ENCODE measurements at regions not wholly inside any gene's neighbourhood (a gene's known extent, or its start where the extent isn't known, plus 50 kb on each side); places are given as distances from the start of the nearest gene placed in this dataset.

DNA sequence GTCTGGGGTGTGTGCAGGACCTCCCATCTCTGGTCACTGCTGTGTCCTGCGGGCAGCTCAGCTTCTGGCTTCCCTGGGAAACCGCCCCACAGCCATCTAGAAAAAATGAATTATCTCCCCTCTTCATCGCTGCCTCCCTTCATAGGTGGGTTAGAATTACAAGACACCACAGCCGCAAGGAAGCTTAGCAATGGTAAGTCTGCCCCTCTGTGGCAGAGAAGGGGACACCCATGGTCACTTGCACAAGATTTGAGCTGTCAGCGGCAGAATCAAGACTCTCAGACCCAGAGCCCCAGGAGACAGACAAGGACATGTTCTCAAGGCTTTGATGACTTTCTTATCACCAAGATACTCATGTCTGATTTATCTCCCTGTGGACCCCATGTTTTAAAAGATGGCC lies 110.8 kb upstream of the PABPC3 start:
- in situ Hi-C loops (cut with HindIII; ENCODE audit: extremely low pct_ligation_motif_present, low pct_unique_long_range_greater_than_20kb) = no loop called here
- Histone ChIP-seq H4K20me1 (ENCODE audit: insufficient read depth, low read length) (no peaks in the 10 kb centered on the region), H3K9me3 (ENCODE audit: low read length) (no peaks in the 10 kb centered on the region), H3K36me3 (replicated peaks in 1 of 2; ENCODE audit: control insufficient read depth in 1 of 2, insufficient read depth in 2 of 2, low read length in 2 of 2) (no peaks in the 10 kb centered on the region), H3K4me1 (ENCODE audit: insufficient read depth, low read length) (no peaks in the 10 kb centered on the region), H3K79me2 (ENCODE audit: insufficient read depth, low read length) (no peaks in the 10 kb centered on the region), H3K4me3 (replicated peaks in 1 of 3; ENCODE audit: insufficient read depth in 1 of 3, low read depth in 2 of 3, low read length in 3 of 3) (no peak overlapping the region), H3K27ac (ENCODE audit: extremely low read length, insufficient read depth, low read length) (no peak overlapping the region), H3K4me2 (ENCODE audit: low read depth, low read length) (no peak overlapping the region), H3K27me3 (ENCODE audit: control insufficient read depth in 1 of 2, insufficient read depth in 2 of 2, low read length in 2 of 2) (peaks cover 2 to 43% of the 10 kb centered on the region in 2 experiments; a peak in 4 of 5 replicates), H2AFZ (ENCODE audit: low read length) (no peak overlapping the region), H3K9ac (ENCODE audit: insufficient read depth, low read depth, low read length) (no peak overlapping the region)
- TF ChIP-seq ZNF3 (CRISPR knock-in tag; IDR thresholded peaks at IDR 0.05) (no peak), ZNF530 (CRISPR knock-in tag; IDR thresholded peaks at IDR 0.05; ENCODE audit: low read depth) (no peak), STAG1 (CRISPR knock-in tag; IDR thresholded peaks at IDR 0.05) (peak; percentile 38; the same call in 1 of the 2 replicates)
- TF ChIP-seq, protein P1, sequence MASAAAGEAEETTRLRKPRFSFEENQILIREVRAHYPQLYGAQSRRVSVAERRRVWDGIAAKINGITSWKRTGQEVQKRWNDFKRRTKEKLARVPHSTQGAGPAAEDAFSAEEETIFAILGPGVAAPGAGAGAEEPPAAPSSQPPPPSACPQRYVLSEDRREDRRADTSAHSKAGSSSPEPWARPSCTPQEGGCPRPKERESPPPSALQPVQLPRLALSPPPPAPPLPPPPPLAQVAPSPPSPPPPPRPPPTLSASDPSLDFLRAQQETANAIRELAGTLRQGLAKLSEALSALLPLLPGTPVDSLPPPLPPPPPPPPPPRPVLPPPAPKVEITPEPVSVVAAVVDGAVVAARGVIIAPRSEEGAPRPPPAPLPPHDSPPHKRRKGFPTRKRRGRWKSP (CRISPR knock-in tag; IDR thresholded peaks at IDR 0.05) = no peak
- ChIA-PET CTCF (ENCODE audit: low intra/inter-chr PET ratio, low total read pairs) (no interaction called here), POLR2A (no interaction called here)
- no peak for FAIRE-seq
- intact Hi-C loops (cut with micrococcal nuclease; ENCODE audit: unreplicated experiment) = no loop called here
- no peak for DNase-seq (ENCODE audit: low spot score)
- WGBS (ENCODE audit: low lambda C conversion rate) = 26% methylated on average over 5 of the region's 5 CpGs
- ATAC-seq = peak; percentile 59
- BruUV-seq (replicated peaks) = no TSS peak

DNA sequence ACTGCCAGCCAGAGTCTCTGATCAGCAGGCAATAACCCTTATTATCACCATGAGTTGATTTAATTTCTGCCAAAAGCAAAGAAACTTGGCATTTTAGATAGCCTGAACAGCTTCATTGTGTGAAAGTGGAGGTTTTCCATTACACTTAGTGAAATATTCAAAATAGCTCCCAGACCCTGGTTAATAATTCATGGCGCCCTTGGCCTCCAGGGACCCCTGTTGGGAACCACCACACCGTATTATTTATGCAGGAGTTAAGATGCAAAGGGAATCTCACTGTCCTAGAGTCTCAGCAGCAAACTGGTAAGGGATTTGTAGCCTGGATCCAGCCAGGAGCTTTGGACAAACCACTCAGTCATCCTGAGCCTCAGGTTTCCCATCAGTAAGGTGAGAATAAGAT lies 110.0 kb upstream of the PABPC3 start:
- no peaks in the 10 kb centered on the region for H3K79me2 ChIP-seq (ENCODE audit: insufficient read depth, low read length)
- ChIA-PET POLR2A (no interaction called here), CTCF (ENCODE audit: low intra/inter-chr PET ratio, low total read pairs) (no interaction called here)
- in situ Hi-C loops (cut with HindIII; ENCODE audit: extremely low pct_ligation_motif_present, low pct_unique_long_range_greater_than_20kb) (no loop called here), intact Hi-C loops (cut with micrococcal nuclease; ENCODE audit: unreplicated experiment) (no loop called here)
- H3K4me1 ChIP-seq (ENCODE audit: insufficient read depth, low read length) = no peaks in the 10 kb centered on the region
- peaks cover 2 to 43% of the 10 kb centered on the region in 2 experiments; a peak in 4 of 5 replicates for H3K27me3 ChIP-seq (ENCODE audit: control insufficient read depth in 1 of 2, insufficient read depth in 2 of 2, low read length in 2 of 2)
- no peak overlapping the region for H2AFZ ChIP-seq (ENCODE audit: low read length)
- DNase-seq (ENCODE audit: low spot score) (no peak), ATAC-seq (no peak), FAIRE-seq (no peak)
- no peak overlapping the region for H3K27ac ChIP-seq (ENCODE audit: extremely low read length, insufficient read depth, low read length)
- no peaks in the 10 kb centered on the region for H3K36me3 ChIP-seq (replicated peaks in 1 of 2; ENCODE audit: control insufficient read depth in 1 of 2, insufficient read depth in 2 of 2, low read length in 2 of 2)
- no TSS peak for BruUV-seq (replicated peaks)
- WGBS (ENCODE audit: low lambda C conversion rate) = 21% methylated on average over 2 of the region's 2 CpGs
- H3K9ac ChIP-seq (ENCODE audit: insufficient read depth, low read depth, low read length) = no peak overlapping the region
- no peaks in the 10 kb centered on the region for H4K20me1 ChIP-seq (ENCODE audit: insufficient read depth, low read length)
- H3K4me3 ChIP-seq (replicated peaks in 1 of 3; ENCODE audit: insufficient read depth in 1 of 3, low read depth in 2 of 3, low read length in 3 of 3) = no peak overlapping the region
- H3K9me3 ChIP-seq (ENCODE audit: low read length) = no peaks in the 10 kb centered on the region
- no peak overlapping the region for H3K4me2 ChIP-seq (ENCODE audit: low read depth, low read length)
- TF ChIP-seq, protein P2, sequence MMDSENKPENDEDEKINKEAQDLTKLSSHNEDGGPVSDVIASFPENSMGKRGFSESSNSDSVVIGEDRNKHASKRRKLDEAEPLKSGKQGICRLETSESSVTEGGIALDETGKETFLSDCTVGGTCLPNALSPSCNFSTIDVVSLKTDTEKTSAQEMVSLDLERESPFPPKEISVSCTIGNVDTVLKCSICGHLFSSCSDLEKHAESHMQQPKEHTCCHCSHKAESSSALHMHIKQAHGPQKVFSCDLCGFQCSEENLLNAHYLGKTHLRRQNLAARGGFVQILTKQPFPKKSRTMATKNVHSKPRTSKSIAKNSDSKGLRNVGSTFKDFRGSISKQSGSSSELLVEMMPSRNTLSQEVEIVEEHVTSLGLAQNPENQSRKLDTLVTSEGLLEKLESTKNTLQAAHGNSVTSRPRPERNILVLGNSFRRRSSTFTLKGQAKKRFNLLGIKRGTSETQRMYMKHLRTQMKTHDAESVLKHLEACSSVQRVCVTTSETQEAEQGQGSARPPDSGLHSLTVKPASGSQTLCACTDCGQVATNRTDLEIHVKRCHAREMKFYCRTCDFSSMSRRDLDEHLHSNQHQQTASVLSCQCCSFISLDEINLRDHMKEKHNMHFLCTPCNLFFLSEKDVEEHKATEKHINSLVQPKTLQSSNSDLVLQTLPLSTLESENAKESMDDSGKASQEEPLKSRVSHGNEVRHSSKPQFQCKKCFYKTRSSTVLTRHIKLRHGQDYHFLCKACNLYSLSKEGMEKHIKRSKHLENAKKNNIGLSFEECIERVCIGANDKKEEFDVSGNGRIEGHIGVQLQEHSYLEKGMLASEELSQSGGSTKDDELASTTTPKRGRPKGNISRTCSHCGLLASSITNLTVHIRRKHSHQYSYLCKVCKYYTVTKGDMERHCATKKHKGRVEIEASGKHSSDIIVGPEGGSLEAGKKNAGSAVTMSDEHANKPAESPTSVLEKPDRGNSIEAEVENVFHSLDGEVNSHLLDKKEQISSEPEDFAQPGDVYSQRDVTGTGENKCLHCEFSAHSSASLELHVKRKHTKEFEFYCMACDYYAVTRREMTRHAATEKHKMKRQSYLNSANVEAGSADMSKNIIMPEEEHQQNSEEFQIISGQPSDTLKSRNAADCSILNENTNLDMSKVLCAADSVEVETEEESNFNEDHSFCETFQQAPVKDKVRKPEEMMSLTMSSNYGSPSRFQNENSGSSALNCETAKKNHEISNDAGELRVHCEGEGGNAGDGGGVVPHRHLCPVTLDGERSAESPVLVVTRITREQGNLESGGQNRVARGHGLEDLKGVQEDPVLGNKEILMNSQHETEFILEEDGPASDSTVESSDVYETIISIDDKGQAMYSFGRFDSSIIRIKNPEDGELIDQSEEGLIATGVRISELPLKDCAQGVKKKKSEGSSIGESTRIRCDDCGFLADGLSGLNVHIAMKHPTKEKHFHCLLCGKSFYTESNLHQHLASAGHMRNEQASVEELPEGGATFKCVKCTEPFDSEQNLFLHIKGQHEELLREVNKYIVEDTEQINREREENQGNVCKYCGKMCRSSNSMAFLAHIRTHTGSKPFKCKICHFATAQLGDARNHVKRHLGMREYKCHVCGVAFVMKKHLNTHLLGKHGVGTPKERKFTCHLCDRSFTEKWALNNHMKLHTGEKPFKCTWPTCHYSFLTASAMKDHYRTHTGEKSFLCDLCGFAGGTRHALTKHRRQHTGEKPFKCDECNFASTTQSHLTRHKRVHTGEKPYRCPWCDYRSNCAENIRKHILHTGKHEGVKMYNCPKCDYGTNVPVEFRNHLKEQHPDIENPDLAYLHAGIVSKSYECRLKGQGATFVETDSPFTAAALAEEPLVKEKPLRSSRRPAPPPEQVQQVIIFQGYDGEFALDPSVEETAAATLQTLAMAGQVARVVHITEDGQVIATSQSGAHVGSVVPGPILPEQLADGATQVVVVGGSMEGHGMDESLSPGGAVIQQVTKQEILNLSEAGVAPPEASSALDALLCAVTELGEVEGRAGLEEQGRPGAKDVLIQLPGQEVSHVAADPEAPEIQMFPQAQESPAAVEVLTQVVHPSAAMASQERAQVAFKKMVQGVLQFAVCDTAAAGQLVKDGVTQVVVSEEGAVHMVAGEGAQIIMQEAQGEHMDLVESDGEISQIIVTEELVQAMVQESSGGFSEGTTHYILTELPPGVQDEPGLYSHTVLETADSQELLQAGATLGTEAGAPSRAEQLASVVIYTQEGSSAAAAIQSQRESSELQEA (CRISPR knock-in tag; IDR thresholded peaks at IDR 0.05; ENCODE audit: not compliant biosample characterization) = no peak
- TF ChIP-seq, protein P3, sequence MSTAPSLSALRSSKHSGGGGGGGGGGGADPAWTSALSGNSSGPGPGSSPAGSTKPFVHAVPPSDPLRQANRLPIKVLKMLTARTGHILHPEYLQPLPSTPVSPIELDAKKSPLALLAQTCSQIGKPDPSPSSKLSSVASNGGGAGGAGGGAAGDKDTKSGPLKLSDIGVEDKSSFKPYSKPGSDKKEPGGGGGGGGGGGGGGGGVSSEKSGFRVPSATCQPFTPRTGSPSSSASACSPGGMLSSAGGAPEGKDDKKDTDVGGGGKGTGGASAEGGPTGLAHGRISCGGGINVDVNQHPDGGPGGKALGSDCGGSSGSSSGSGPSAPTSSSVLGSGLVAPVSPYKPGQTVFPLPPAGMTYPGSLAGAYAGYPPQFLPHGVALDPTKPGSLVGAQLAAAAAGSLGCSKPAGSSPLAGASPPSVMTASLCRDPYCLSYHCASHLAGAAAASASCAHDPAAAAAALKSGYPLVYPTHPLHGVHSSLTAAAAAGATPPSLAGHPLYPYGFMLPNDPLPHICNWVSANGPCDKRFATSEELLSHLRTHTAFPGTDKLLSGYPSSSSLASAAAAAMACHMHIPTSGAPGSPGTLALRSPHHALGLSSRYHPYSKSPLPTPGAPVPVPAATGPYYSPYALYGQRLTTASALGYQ (CRISPR knock-in tag; IDR thresholded peaks at IDR 0.05) = no peak
